ENCODE measurements at regions not wholly inside any gene's neighbourhood (a gene's known extent, or its start where the extent isn't known, plus 50 kb on each side); places are given as distances from the start of the nearest gene placed in this dataset.

DNA sequence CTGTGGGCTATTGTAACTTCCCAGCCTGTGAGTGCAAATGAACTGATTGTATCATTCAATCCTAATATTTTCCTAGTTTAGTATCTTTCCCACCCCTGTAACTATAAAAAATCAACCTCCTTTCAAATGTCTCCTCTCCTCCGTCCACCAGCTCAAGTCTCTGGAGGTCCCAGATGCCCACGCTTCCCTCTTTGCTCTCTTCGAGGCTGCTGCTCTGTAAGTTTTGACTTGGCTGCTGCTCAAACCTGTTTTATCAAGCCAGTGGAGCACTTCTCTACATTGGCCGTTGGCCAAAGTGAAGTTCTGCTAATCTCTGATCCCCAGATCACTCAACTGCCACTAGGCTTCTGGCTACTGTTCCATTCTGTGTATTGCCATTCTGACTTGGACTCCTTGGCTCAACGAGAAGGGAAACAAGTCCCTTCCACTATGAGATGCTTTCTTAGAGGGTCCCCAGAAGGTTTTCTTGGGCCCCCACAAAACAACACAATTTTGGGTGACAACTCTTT is 60.7 kb upstream of the RAPGEF2 start:
- TF ChIP-seq, protein P1, sequence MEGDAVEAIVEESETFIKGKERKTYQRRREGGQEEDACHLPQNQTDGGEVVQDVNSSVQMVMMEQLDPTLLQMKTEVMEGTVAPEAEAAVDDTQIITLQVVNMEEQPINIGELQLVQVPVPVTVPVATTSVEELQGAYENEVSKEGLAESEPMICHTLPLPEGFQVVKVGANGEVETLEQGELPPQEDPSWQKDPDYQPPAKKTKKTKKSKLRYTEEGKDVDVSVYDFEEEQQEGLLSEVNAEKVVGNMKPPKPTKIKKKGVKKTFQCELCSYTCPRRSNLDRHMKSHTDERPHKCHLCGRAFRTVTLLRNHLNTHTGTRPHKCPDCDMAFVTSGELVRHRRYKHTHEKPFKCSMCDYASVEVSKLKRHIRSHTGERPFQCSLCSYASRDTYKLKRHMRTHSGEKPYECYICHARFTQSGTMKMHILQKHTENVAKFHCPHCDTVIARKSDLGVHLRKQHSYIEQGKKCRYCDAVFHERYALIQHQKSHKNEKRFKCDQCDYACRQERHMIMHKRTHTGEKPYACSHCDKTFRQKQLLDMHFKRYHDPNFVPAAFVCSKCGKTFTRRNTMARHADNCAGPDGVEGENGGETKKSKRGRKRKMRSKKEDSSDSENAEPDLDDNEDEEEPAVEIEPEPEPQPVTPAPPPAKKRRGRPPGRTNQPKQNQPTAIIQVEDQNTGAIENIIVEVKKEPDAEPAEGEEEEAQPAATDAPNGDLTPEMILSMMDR (IDR thresholded peaks at IDR 0.05), result no peak
- no peak for TF ChIP-seq POLR2A (IDR thresholded peaks at IDR 0.05)

Measured in lower leg skin (tissue), 3 donors.